ENCODE measurements at regions not wholly inside any gene's neighbourhood (a gene's known extent, or its start where the extent isn't known, plus 50 kb on each side); places are given as distances from the start of the nearest gene placed in this dataset.

DNA sequence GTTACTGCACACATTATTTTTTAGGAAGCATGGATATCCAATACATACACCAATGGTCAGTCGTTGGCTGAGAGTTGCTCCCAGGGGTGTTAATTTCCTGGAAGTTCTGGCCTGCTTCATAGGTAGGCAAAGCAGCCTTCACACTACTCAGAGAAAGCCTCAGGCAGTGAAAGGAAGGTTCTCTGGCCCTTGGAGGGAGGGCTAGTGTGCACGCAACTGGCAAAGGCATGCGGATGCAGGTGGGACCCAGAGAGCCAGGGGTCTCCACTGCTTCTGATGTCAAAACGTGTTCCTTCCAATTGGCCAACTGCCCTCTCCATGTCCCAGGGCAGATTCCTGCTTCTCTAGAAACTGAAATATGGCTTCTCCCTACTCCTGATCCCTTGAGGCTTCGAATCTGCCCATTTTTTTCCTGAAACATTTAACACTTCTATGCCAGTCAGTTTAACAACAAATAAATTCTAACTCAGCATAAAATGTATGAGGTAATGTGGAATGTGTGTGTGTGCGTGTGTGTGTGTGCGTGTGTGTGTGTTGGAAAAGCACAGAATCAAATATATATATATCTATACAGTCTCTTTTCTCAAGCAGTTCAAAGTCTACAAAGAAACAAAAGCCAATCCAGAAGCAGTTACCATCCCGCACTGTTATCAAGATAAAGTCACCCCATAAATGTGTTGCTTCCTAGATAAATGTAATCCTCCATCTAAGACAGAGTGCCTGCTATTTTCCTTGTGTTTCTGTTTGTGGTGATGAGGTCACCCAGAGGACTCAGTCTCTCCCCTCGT lies 94.0 kb upstream of the HIVEP1 start:
- no peak for TF ChIP-seq POLR2A (IDR thresholded peaks at IDR 0.05; ENCODE audit: low read depth, low read length)
- no peak for TF ChIP-seq TAF1 (IDR thresholded peaks at IDR 0.05; ENCODE audit: low read depth, low read length)
- TF ChIP-seq POLR2AphosphoS5 (IDR thresholded peaks at IDR 0.05; ENCODE audit: low read depth, low read length), result no peak

All from GM12891 (cell line).